C4-2B (cell line): ENCODE measurements at regions not wholly inside any gene's neighbourhood (a gene's known extent, or its start where the extent isn't known, plus 50 kb on each side); places are given as distances from the start of the nearest gene placed in this dataset.

ENCODE experiments used
- H3K27ac ChIP-seq: fragments of 450-650 bp; 2 replicates; pipeline ENCODE4 v1.5.1; 2017
- CTCF ChIP-seq: fragments of 450-650 bp; conservative IDR thresholded peaks from 2 replicates; pipeline ENCODE4 v1.5.1; 2017; ENCODE audit warnings: mild to moderate bottlenecking
- ZFX ChIP-seq: fragments of 450-650 bp; IDR thresholded peaks from 2 replicates; pipeline ENCODE4 v1.6.1; 2017

- TF ChIP-seq ZFX (no peak), CTCF (no peak)
- H3K27ac ChIP-seq, result no peak overlapping the region
Measured at GRCh38 chr2:2644040-2644439, 313.0 kb upstream of the MYT1L start.

DNA sequence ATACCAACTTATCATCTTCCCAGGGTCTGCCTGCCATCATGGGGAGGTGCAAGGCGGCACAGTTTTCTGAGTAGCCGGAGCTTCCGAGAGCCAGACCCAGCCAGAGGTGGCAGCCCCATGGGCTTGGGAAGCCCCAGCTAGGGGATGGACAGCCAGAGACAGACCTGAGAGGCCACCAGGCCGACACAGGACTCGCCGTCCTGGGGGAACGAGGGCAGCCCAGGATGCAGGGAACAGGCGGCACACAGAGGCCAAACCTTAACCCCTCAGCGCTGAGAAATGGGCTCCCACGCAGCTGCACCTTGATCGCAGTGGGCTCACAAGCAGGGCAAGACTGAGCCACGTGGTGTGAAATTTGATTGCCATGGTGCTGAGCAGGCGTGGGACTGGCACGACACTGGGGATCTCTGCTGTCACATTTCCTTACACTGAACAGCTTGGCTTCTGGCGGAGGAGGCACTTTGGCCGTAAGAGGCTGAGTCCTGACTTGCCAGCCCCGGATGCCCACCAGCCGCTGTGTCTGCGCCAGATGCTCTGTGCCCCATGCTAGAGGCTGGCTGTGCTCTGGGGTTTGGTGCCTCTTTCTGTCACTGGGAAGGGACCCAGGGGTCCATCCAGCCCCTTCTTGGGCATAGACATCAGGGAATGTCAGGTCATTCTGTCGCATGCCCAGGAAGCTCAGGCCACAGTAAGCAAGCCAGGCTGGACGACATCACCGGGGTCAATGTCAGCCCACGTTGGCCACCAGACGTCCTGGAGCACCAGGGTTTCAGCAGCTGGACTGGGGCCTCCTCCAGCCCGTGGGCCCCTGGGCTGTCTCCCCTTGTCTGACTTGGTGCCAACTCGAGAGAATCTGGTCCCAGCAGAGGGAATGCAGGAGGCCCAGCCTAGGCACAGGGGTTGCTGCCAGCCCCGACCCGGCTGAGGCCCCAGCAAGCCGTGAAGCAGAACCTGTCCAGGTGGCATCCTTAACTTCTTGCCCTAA, 312.1 kb upstream of the MYT1L start:
- H3K27ac ChIP-seq, result no peak overlapping the region
- TF ChIP-seq CTCF (no peak), ZFX (no peak)

DNA sequence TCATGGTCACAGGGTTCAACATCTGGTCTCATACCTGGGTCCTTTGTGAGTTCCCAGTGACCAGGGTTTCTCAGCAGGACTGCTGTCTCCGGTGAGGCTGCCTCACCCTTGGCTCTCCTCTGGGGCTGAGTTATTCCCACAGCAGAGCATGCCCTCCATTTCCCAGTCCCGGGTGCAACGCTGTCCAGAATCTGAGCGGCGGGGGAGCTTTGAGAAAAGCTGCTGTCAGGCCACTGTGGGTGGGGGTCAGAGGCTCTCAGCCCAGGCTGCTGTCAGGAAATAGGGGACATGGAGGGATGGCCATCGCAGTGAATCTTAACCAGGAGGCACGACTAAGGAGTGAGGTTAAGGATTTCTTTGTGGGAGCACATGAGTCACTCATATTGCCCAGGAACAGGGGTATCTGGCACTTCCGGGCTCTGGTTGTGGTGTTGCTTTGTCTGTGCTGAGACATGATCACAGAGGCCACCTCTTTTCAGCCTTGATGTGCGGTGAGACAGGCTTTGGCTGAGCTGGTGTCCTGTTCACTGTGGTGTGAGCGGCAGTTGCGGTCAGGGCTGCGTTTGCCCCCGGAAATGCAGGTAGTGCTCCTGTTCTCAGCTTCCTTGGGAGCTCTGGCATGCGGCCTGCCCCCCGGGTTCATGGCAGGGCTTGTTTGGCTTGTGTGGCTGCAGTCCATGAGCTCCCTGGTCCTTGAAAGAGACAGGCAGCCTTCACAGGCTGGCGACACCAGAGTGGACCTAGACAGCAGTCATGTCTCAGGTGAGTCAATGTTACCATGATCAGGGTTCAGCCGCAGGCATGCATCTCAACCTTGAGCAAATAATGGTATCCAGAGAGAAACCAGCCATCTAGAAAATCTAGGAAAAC, 310.7 kb upstream of the MYT1L start:
- no peak overlapping the region for H3K27ac ChIP-seq
- TF ChIP-seq ZFX, result no peak
- no peak for TF ChIP-seq CTCF

DNA sequence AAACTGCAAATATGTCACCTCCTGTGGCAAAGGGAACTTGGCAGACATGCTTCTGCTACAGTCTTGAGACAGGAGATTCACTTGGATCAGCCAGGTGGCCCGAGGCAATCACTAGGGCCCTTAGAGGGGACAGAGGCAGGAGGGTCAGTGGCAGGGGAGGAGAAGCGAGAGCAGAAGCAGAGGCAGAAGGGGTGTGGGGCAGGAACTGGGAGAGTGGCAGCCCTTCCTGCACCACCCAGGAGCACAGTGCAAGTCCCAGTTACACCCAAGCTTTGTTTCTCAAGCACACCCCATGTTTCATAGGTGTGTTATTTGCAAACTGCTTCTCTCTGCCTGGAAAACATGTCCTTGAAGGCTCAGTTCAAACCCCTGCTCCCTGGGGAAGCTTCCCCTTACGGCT, 309.7 kb upstream of the MYT1L start:
- TF ChIP-seq ZFX (no peak), CTCF (no peak)
- H3K27ac ChIP-seq, result no peak overlapping the region

DNA sequence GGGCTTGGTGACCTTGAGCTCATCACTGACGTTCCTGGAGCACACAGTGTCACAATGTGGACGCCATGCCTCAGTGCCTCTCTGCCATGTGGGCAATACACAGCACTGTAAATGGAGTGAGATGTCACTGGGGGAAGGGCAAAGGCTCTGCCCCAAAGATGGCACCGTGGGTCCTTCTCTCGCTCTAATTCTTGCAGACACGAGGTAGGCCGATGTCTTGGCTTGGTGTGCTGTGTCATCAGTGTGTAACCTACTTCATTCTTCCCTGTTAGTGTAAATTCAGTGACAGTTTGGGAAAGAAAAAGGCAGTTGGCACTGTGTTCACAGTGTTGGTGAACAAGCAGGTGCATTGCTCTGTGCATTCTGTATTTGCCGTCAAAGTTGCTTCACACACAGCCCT, 309.3 kb upstream of the MYT1L start:
- no peak for TF ChIP-seq ZFX
- no peak for TF ChIP-seq CTCF

DNA sequence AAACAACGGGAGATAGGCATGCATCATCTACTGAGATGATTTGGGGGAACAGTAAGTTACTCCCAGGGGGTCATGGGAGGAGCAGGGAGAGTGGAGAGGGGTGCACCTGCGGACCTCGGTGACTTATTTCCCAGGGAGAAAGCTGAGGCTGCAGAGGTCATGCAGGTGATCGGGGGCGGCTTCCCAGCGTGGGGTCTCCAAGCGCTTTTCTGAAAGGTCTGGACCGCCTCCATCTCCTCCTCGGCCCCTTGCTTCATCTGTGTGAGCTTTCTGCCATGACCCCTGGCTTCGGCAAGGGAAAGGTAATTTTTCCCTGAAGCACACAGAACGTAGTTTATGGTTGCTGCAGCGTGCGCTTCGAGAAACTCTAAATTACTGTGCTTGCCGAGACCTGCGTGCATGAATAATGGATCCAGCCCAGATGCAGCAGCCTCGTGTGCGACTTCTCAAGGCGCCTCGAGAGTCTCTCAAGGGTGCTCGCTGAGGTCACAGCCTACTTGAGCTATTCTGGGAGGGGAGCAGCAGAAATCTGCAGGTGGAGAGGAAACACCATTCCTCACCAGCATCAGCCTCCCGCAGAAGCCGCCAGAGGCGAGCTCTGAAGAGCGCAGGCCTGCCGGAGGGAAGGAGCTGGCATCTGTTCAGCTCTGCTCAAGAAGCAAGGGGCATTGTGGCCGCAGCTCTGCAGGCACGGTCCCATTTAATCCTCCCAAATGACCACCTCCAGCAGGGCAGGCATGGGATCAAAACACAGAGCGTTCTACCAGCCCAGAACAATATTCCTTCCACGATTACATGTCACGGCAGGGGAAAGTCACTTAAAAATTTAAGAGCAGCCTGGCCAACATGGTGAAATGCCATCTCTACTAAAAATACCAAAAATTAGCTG, 308.4 kb upstream of the MYT1L start:
- H3K27ac ChIP-seq, result no peak overlapping the region
- no peak for TF ChIP-seq CTCF
- TF ChIP-seq ZFX, result no peak

More for the DNA sequence above, 309.3 kb upstream of the MYT1L start:
- H3K27ac ChIP-seq, result no peak overlapping the region
